ENCODE measurements at regions not wholly inside any gene's neighbourhood (a gene's known extent, or its start where the extent isn't known, plus 50 kb on each side); places are given as distances from the start of the nearest gene placed in this dataset.

DNA sequence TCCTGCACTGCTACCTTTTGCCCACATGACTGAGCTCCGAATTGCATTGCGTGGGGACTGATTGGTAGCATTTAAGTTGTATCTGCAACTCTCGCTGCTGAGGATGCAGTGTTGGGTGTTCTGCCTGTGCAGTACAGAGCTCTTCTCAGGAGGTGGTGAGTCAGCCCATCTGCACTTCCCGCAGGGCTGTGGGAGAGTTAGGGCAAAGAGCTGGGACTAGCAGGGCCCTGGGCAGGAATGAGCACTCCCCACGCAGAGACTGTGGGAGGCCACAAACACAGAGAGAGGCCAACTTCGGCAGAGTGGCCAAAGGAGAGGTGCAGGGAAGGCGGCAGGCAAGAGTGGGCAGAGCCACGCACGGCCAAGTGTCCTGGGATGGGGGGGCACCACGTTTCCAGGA lies 244.7 kb downstream of the SIPA1L2 start:
- no peak overlapping the region for H3K27ac ChIP-seq
- TF ChIP-seq ZFX (IDR thresholded peaks at IDR 0.05), result no peak
- TF ChIP-seq, protein P1, sequence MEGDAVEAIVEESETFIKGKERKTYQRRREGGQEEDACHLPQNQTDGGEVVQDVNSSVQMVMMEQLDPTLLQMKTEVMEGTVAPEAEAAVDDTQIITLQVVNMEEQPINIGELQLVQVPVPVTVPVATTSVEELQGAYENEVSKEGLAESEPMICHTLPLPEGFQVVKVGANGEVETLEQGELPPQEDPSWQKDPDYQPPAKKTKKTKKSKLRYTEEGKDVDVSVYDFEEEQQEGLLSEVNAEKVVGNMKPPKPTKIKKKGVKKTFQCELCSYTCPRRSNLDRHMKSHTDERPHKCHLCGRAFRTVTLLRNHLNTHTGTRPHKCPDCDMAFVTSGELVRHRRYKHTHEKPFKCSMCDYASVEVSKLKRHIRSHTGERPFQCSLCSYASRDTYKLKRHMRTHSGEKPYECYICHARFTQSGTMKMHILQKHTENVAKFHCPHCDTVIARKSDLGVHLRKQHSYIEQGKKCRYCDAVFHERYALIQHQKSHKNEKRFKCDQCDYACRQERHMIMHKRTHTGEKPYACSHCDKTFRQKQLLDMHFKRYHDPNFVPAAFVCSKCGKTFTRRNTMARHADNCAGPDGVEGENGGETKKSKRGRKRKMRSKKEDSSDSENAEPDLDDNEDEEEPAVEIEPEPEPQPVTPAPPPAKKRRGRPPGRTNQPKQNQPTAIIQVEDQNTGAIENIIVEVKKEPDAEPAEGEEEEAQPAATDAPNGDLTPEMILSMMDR (conservative IDR thresholded peaks at IDR 0.05), result no peak

DNA sequence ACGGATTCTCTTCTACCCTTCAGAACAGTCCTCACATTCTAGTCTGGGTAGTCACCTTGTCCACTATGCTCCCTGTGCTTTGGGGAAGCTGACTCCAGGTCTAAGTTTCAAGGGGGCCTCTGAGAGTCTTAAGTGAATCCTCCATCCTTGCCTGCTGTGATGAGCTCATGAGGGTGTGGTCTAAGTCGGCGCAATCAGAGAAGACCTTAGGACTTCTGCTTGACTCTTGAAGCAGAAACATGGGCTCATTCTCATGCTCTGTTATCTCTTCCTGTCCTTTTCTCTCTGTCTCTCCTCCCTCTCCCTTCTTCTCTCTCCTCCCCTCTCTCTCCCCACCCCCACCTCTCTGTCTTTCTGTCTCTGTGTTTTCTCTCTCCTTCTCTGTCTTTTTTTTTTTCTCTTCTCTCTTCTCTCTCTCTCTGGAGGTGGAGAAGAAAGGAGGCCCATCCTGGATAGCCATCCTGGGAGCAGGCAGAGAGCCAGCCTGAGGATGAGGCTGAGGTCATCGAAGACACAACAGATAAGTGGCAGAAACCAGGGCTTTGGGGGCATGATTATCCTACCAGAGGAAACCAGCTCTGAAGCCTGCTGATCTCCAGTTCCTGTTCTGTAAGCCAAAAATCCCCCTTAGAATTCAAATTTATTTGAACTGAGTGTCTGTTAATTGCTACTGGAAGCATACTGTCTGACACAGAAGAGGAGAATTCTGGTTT lies 245.6 kb downstream of the SIPA1L2 start:
- H3K27ac ChIP-seq, result no peak overlapping the region
- no peak for TF ChIP-seq ZFX (IDR thresholded peaks at IDR 0.05)
- TF ChIP-seq, protein P1 (conservative IDR thresholded peaks at IDR 0.05), result no peak

DNA sequence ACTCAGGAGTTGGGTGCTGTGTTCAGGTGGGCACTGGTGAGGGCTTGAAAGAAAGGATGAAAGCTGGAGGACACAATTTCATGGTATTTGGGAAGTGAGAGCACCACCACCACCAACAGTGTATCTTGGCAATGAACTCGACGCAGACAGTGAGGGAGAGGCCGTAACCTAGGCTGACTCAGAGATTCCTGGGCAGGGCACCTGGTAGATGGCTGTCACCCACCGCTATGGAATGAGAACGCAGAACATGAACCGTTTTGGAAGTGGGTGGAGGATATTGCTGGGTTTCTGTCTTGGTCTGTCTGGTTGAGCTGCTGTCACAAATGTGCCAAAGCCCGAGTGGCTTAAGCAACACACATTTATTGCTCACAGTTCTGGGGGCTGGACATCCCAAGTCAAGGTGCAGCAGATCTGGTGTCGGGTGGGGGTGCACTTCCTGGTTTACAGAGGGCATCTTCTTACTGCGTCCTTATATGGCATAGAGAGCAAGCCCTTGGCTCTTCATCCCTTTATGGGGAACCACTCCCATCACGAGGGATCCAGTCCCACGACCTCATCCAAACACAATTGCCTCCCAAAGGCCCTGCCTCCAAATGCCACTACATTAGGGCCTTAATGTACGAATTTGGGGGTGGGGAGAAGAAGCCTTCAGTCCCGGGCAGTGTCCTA lies 246.3 kb downstream of the SIPA1L2 start:
- TF ChIP-seq ZFX (IDR thresholded peaks at IDR 0.05), result no peak
- TF ChIP-seq, protein P1 (conservative IDR thresholded peaks at IDR 0.05), result no peak
- no peak overlapping the region for H3K27ac ChIP-seq

DNA sequence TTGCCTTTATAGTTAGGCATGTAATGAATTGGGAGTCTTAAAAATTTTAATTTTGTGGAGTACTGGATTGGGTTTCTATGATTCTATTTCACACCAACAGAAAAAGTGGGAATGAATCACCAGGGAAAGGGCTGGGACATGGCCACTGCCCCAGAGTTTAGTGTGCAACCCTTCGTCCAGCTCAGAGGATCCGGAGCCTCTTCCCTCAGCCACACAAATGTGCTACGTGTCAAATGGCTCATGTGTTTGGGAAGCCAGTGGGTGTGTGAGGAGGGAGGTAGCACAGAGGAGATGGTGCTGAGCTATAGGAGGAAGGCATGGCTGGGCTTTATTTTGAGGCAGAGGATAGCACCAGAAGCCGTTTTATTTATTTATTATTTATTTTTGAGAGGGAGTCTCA lies 247.3 kb downstream of the SIPA1L2 start:
- TF ChIP-seq ZFX (IDR thresholded peaks at IDR 0.05), result no peak
- TF ChIP-seq, protein P1 (conservative IDR thresholded peaks at IDR 0.05), result no peak
- H3K27ac ChIP-seq, result no peak overlapping the region

DNA sequence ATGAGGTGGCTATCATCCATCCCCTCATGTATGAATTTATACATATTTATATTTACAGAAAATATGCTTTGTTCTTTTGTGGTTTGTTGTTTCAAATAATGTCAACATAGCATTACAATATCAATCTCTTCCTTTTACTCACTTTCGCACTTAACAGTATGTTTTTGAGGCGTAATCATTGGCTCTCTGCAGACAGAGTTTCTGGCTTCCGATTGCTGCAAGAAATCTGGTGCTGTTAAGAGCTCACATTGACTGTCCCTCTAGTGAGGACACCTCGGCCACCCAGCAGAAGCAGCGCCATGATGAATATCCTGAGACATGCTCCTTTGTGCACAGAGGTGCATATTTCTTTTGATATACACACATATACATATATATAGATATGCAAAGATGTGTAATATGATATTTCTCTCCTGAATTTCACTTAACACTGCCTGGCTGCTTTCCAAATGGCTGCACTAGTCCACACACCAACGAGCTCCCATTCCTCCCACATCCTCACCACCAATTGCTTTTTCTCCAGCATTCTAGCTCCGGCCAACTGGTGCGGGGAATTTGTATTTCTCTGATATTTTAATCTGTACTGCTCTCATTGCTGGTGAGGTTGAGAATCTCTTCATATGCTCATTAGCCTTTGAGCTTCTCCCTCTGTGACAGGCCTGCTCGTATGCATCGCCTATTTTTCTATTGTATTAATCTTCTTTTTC lies 248.4 kb downstream of the SIPA1L2 start:
- TF ChIP-seq, protein P1 (conservative IDR thresholded peaks at IDR 0.05), result no peak
- no peak overlapping the region for H3K27ac ChIP-seq

DNA sequence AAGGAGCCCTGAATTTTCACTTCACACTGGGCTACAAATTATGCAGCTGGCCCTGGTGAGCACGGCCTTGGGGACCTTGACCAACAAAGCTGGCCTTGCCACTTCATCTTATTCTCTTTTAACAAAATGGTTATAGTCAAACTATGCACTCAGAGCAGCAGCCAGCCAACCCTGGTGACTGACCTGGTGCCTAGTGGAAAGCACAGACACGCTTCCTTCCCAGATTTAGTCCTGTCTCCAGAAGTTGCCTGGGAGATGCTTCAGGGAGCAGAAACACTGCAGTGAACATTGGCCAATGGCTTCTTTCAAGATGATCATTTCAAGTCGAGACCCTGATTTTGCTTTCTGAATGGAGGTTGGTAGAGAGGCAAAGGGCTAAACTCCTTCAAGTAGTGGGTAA lies 249.3 kb downstream of the SIPA1L2 start:
- no peak overlapping the region for H3K27ac ChIP-seq
- no peak for TF ChIP-seq ZFX (IDR thresholded peaks at IDR 0.05)

DNA sequence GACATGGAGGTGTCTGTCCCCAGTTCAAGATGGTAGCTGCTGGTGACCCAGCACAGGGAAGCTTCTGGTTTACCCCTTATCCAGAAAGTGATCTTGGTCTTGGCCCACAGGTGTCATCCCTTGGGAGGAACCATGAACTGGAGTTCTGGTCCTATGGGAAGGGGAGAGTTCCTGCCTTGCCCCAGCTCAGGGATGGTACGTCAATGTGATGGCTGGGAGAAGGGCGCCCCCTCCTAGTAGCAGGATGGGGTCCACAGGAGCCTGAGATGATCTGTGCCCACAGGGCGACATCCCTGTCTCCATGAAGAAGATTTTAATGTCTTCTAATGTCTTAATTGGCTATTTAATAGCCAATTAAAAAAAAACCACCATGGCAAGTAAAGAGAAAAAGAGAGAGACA lies 249.8 kb downstream of the SIPA1L2 start:
- no peak overlapping the region for H3K27ac ChIP-seq
- TF ChIP-seq, protein P1 (conservative IDR thresholded peaks at IDR 0.05), result no peak
- TF ChIP-seq ZFX (IDR thresholded peaks at IDR 0.05), result no peak

Measured in C4-2B (cell line).